Vagina (tissue), 2 donors: ENCODE measurements at regions not wholly inside any gene's neighbourhood (a gene's known extent, or its start where the extent isn't known, plus 50 kb on each side); places are given as distances from the start of the nearest gene placed in this dataset.

Source experiments
- DNase-seq, 2 donors: peaks; one replicate each; pipeline ENCODE4 v3.0.0-alpha.2; 2017; ENCODE audit errors: extremely low spot score in 2 of 2
- H3K27ac ChIP-seq: fragments of 200-600 bp; sonication (generic); one replicate; pipeline ENCODE4 v1.5.1; 2019
- H3K27me3 ChIP-seq: fragments of 200-600 bp; sonication (generic); one replicate; pipeline ENCODE4 v1.5.1; 2019
- H3K36me3 ChIP-seq, 2 donors: fragments of 200-600 bp; sonication (generic); one replicate each; pipeline ENCODE4 v1.5.1; 2017 to 2019
- H3K4me1 ChIP-seq: fragments of 200-600 bp; sonication (generic); one replicate; pipeline ENCODE4 v1.5.1; 2019
- H3K4me3 ChIP-seq, 2 donors: fragments of 200-600 bp; sonication (generic); 1 replicate in 1 of 2; 2 replicates in 1 of 2; pipeline ENCODE4 v1.5.1; 2016 to 2019
- H3K9me3 ChIP-seq: fragments of 200-600 bp; sonication (generic); one replicate; pipeline ENCODE4 v1.5.1; 2019
- CTCF ChIP-seq, 3 experiments: fragments of 450-650 bp in 2 of 3; fragments of 200-600 bp in 1 of 3; sonication (generic) in 1 of 3; IDR thresholded peaks; one replicate each; pipeline ENCODE4 v1.5.1; 2017 to 2019; ENCODE audit warnings: antibody characterized with exemption in 3 of 3, mild to moderate bottlenecking in 2 of 3, moderate library complexity in 2 of 3
- POLR2A ChIP-seq, 2 donors: fragments of 450-650 bp; IDR thresholded peaks; one replicate each; pipeline ENCODE4 v1.6.1; 2017; ENCODE audit warnings: antibody characterized with exemption in 2 of 2, mild to moderate bottlenecking in 2 of 2, moderate library complexity in 2 of 2
- POLR2AphosphoS5 ChIP-seq, 2 donors: sonication (generic); formaldehyde crosslinking; IDR thresholded peaks; one replicate each; pipeline ENCODE4 v1.9.0; 2017; ENCODE audit warnings: antibody characterized with exemption in 2 of 2, mild to moderate bottlenecking in 2 of 2, low read depth in 1 of 2; ENCODE audit not compliant: insufficient read depth in 1 of 2
- intact Hi-C: fragments of 100-400 bp; cut with DNase I; formaldehyde crosslinking; loops from one replicate; pipeline ENCODE4 v1.15.1; 2023

- H3K27ac ChIP-seq, result no peak overlapping the region
- no peak overlapping the region for H3K4me3 ChIP-seq
- intact Hi-C loops, result no loop called here
- H3K9me3 ChIP-seq, result no peaks in the 10 kb centered on the region
- no peaks in the 10 kb centered on the region for H3K27me3 ChIP-seq
- DNase-seq, result no peak
- no peaks in the 10 kb centered on the region for H3K36me3 ChIP-seq
- TF ChIP-seq POLR2AphosphoS5 (IDR thresholded peaks at IDR 0.05; ENCODE audit: insufficient read depth in 1 of 2, low read depth in 1 of 2) (no peak), CTCF (IDR thresholded peaks at IDR 0.05) (no peak), POLR2A (IDR thresholded peaks at IDR 0.05) (no peak)
- no peaks in the 10 kb centered on the region for H3K4me1 ChIP-seq
Measured at GRCh38 chr13:86066611-86067365, 267.6 kb upstream of the SLITRK6 start.

GRCh38 chr13:86052141-86052540 is 252.9 kb upstream of the SLITRK6 start:
- Histone ChIP-seq H3K9me3 (no peaks in the 10 kb centered on the region), H3K36me3 (no peaks in the 10 kb centered on the region), H3K27me3 (no peaks in the 10 kb centered on the region), H3K4me3 (no peak overlapping the region), H3K4me1 (no peaks in the 10 kb centered on the region), H3K27ac (no peak overlapping the region)
- intact Hi-C loops, result loop anchor here (5.0 kb wide), 1 partner anchor 155 kb away; no protein-coding TSS in a partner anchor
- DNase-seq, result no peak
- TF ChIP-seq POLR2A (IDR thresholded peaks at IDR 0.05) (no peak), CTCF (IDR thresholded peaks at IDR 0.05) (no peak), POLR2AphosphoS5 (IDR thresholded peaks at IDR 0.05; ENCODE audit: insufficient read depth in 1 of 2, low read depth in 1 of 2) (no peak)

GRCh38 chr13:86051134-86052103 is 252.2 kb upstream of the SLITRK6 start:
- no peak for DNase-seq

GRCh38 chr13:86038490-86038889 is 239.3 kb upstream of the SLITRK6 start:
- H3K4me1 ChIP-seq, result no peaks in the 10 kb centered on the region
- H3K27ac ChIP-seq, result no peak overlapping the region
- no peaks in the 10 kb centered on the region for H3K27me3 ChIP-seq
- intact Hi-C loops, result no loop called here
- no peak overlapping the region for H3K4me3 ChIP-seq
- no peaks in the 10 kb centered on the region for H3K9me3 ChIP-seq
- no peaks in the 10 kb centered on the region for H3K36me3 ChIP-seq
- TF ChIP-seq CTCF (IDR thresholded peaks at IDR 0.05), result no peak
- DNase-seq, result no peak

More at GRCh38 chr13:86051134-86052103, 252.2 kb upstream of the SLITRK6 start:
- TF ChIP-seq CTCF (IDR thresholded peaks at IDR 0.05), result no peak
- TF ChIP-seq POLR2AphosphoS5 (IDR thresholded peaks at IDR 0.05; ENCODE audit: insufficient read depth in 1 of 2, low read depth in 1 of 2), result no peak
- TF ChIP-seq POLR2A (IDR thresholded peaks at IDR 0.05), result no peak
- no peak overlapping the region for H3K27ac ChIP-seq
- no peak overlapping the region for H3K4me3 ChIP-seq
- intact Hi-C loops, result loop anchor here (5.0 kb wide), 1 partner anchor 154 kb away; no protein-coding TSS in a partner anchor
- no peaks in the 10 kb centered on the region for H3K9me3 ChIP-seq
- no peaks in the 10 kb centered on the region for H3K36me3 ChIP-seq
- no peaks in the 10 kb centered on the region for H3K4me1 ChIP-seq
- H3K27me3 ChIP-seq, result no peaks in the 10 kb centered on the region
